ENCODE measurements at regions not wholly inside any gene's neighbourhood (a gene's known extent, or its start where the extent isn't known, plus 50 kb on each side); places are given as distances from the start of the nearest gene placed in this dataset.

DNA sequence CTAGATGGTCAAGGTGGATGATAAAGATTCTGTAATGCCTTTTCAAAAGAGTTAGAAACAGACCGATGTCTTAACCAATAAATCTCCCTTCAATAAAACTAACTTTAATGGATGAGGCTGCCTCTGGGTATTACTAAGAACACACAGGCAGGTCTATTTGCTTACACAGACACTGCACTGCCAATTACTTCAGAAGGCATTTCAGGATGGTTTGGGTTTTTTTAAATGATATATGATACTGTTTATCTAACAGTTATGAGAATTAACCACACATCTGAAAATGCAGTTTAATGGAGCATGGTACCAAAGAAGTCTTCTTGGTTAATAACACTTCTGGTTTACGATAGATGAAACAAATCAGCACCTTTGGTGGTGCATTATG, 367.9 kb upstream of the GRAMD2B start:
- no peak for TF ChIP-seq POLR2AphosphoS5 (IDR thresholded peaks at IDR 0.05; ENCODE audit: low read depth, low read length)
- no peak for TF ChIP-seq POLR2A (IDR thresholded peaks at IDR 0.05; ENCODE audit: low read depth, low read length)

Measured in GM12892 (cell line).